ENCODE measurements at regions not wholly inside any gene's neighbourhood (a gene's known extent, or its start where the extent isn't known, plus 50 kb on each side); places are given as distances from the start of the nearest gene placed in this dataset.

- TF ChIP-seq, protein P1, sequence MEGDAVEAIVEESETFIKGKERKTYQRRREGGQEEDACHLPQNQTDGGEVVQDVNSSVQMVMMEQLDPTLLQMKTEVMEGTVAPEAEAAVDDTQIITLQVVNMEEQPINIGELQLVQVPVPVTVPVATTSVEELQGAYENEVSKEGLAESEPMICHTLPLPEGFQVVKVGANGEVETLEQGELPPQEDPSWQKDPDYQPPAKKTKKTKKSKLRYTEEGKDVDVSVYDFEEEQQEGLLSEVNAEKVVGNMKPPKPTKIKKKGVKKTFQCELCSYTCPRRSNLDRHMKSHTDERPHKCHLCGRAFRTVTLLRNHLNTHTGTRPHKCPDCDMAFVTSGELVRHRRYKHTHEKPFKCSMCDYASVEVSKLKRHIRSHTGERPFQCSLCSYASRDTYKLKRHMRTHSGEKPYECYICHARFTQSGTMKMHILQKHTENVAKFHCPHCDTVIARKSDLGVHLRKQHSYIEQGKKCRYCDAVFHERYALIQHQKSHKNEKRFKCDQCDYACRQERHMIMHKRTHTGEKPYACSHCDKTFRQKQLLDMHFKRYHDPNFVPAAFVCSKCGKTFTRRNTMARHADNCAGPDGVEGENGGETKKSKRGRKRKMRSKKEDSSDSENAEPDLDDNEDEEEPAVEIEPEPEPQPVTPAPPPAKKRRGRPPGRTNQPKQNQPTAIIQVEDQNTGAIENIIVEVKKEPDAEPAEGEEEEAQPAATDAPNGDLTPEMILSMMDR (conservative IDR thresholded peaks at IDR 0.05; ENCODE audit: low read length) = no peak
- no peak for TF ChIP-seq EZH2phosphoT487 (IDR thresholded peaks at IDR 0.05; ENCODE audit: borderline replicate concordance, low read depth, low read length)
Measured at GRCh38 chr9:21580636-21581378, 98.7 kb upstream of the IFNE start.
